Activated T-helper 1 cell treated with Interleukin-2 at 50 U/mL for 16 hours (primary cell): ENCODE measurements at regions not wholly inside any gene's neighbourhood (a gene's known extent, or its start where the extent isn't known, plus 50 kb on each side); places are given as distances from the start of the nearest gene placed in this dataset.
"Not testable (repeated sequence)": the region's sequence is repeated elsewhere in the genome, so short reads cannot be mapped to it uniquely, and the experiment has no call there.

Experiments
- DNase-seq: peaks from one replicate; pipeline ENCODE4 v3.0.0-alpha.2; 2020; ENCODE audit warnings: low read depth

- no peak for DNase-seq
These were observed 428.6 kb downstream of the AACS start for GRCh38 chr12:125493704-125494308.

- DNase-seq: no peak
These were observed 437.9 kb downstream of the AACS start for GRCh38 chr12:125503128-125503527.

GRCh38 chr12:125509195-125509594 is 444.0 kb downstream of the AACS start:
- DNase-seq: no peak

GRCh38 chr12:125512541-125513298 is 447.5 kb downstream of the AACS start:
- no peak for DNase-seq

- DNase-seq: no peak
These were observed 450.7 kb downstream of the AACS start for GRCh38 chr12:125515887-125516286.

- DNase-seq: no peak
These were observed 452.8 kb downstream of the AACS start for GRCh38 chr12:125518074-125518473.

- no peak for DNase-seq
These were observed 453.9 kb downstream of the AACS start for GRCh38 chr12:125519026-125519651.

GRCh38 chr12:125525879-125526278 is 460.6 kb downstream of the AACS start:
- DNase-seq: no peak

GRCh38 chr12:125528281-125528680 is 463.0 kb downstream of the AACS start:
- no peak for DNase-seq

- DNase-seq: no peak
These were observed 465.0 kb downstream of the AACS start for GRCh38 chr12:125530201-125530600.

GRCh38 chr12:125530876-125531275 is 465.6 kb downstream of the AACS start:
- no peak for DNase-seq

- DNase-seq: no peak
These were observed 466.3 kb downstream of the AACS start for GRCh38 chr12:125531574-125531973.

- no peak for DNase-seq
These were observed 468.3 kb downstream of the AACS start for GRCh38 chr12:125533434-125534029.

GRCh38 chr12:125538401-125539199 is 473.4 kb downstream of the AACS start:
- DNase-seq: no peak

- DNase-seq: no peak
These were observed 475.5 kb downstream of the AACS start for GRCh38 chr12:125540580-125541204.

GRCh38 chr12:125544960-125545359 is 479.7 kb downstream of the AACS start:
- DNase-seq: no peak

- DNase-seq: no peak
These were observed 483.9 kb downstream of the AACS start for GRCh38 chr12:125549171-125549570.

- no peak for DNase-seq
These were observed 484.6 kb downstream of the AACS start for GRCh38 chr12:125549836-125550235.

- DNase-seq: no peak
These were observed 487.1 kb downstream of the AACS start for GRCh38 chr12:125552295-125552694.

- DNase-seq: not testable (repeated sequence)
These were observed 495.8 kb downstream of the AACS start for GRCh38 chr12:125561008-125561407.

GRCh38 chr12:125564753-125565152 is 499.5 kb downstream of the AACS start:
- DNase-seq: no peak

- DNase-seq: no peak
These were observed 502.3 kb downstream of the AACS start for GRCh38 chr12:125567581-125567980.
